Activated CD4-positive, alpha-beta T cell treated with anti-CD3 and anti-CD28 coated beads, Interleukin-2, Interleukin-4, amounts not matched to agents 100 ng/mL and 50 ng/mL, durations not matched to agents 16 hours and 8 hours (primary cell): ENCODE measurements at regions not wholly inside any gene's neighbourhood (a gene's known extent, or its start where the extent isn't known, plus 50 kb on each side); places are given as distances from the start of the nearest gene placed in this dataset.

Experiments
- DNase-seq: peaks from one replicate; pipeline ENCODE4 v3.0.0-alpha.2; 2020; ENCODE audit warnings: low spot score

DNA sequence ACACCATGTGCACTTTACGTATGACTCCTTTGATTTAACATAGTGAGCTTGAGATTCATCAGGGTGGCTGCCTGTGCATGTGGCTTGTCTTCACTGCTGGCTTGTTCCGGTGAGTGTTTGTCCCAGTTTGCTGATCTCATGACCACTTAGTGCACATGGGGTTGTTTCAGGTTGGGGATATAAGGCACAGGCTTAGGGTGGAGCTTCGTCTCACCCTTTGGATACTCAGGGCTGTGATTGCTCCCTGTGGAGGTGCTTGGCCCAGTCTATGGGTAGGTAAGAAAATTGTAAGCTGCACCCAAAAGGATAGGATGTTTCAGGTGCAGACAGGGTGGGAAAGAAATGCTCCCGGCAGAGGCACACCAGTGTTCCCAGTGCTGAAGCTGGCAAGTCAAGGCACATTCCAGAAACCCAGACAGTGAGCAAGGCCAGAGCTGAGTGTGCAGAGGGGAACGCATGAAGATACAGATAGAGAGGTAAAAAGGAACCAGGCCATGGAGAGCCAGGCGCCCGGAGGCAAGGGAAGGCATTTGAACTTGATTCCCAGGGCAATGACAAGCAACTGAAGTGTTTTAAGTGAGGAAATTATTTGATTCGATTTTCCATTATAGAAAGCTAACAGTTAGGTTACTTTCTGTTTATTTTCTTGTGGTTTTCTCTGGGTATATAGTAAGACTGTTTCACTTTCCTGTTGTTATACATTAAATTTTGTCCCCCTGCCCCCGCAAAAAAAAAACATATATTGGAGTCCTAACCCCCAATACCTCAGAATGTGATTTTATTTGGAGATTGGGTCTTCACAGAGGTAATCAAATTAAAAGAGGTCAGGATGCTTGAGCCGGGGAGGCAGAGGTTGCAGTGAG lies 289.8 kb upstream of the KLF6 start:
- no peak for DNase-seq

DNA sequence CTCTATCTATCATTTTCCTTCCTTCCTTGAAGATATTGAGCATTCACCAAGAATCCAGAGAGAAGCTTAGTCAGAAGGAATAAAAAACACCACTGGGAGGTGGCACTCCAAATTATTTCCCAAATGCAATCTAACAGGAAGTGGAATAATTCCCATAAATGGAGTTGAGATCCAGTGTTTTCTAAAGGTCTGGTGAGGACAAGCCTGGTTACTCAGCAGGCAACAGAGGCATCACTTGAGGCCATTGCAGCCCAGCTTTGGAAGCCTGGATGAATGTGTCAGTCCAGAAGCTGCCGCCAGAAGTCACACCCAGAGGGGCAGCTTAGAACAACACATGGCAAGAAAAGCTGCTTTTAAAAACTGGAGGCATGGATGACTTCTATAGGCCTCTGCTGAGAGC lies 288.9 kb upstream of the KLF6 start:
- no peak for DNase-seq

DNA sequence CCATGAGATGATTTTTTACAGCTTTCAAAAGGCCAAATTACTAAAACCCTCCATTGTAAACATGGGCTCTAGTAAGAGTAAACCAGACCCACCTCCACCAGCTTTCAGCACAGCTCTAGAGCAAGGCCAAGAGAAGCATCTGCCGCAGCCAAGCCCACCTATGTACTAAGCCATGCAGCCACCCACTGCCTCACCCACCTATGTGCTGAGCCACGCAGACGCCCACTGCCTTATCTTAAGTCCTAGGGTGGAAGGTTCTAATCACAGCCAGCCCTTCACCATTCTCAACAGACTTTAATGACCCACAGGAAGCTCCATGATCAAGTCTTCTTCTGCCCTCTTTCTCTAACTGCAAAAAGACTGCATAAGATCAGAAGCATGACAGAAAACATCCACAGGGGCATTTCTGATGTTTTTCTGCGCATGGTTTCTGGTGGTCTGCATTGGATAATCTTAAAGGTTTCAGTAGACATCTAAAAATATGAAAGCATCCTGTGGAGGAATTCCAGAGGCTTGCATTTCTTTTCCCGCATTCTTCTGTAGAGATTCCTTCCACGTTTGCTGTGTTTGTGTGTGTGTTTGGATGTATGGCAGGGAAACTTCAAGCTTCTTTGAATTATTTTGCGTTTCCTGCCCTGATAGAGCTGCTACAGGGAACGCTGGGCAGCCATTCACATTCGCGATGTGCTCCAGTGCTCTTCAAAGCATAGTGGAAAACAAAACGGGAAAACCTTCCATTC lies 286.1 kb upstream of the KLF6 start:
- no peak for DNase-seq

DNA sequence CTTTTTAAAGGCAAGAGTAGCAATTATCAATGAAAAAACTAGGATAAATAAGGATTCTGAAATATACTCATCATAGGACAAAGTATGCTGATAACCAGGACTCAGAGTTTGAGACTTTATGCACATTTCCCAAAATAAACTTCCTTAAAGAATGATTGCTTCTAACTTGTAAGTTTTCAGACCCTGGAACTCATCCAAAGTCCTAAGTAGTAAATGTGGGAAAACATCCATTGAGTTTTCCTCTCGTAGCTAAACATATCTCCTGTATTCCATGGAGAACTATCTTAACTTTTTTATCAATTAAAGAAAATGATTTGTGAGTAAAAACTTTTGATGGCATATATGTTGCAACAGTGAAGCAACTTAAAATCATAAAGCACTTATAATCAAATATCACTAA lies 285.2 kb upstream of the KLF6 start:
- no peak for DNase-seq

DNA sequence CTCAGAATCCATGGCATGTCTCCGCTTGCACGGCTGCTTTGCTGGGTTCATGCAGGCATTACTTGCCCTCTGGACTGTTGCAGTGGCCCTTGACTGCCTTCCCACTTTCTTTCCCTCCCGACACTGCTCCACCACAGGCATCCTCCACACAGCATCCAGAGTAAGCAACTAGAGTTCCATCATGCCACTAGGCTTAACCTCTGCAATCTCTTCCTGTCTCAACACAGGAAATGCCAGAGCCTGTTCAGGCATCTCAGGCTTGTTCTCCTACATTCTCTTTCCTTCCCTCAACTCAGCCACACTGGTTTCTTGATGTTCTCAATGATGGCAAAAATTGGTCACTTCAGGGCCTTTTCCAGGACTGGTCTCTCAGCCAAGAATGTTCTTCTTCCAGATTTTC lies 284.5 kb upstream of the KLF6 start:
- DNase-seq, result no peak

DNA sequence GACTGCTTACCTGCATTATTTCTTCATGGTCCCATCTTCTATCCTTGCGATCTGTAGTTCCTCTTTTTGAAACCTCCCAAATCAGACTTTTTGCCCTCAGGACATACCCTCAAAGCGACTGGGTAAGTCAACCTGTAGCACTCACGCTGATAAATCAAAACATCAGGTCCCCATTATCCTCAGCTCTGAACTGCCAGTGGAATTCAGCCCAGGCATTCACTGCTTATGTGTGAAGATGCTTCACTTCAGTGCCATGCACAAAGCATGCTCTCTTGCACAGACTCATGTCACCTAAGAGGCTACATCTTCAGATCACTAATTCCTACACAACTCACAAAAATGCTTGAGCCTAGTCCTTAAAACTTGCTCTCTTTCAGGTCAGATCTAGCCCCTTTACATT lies 283.6 kb upstream of the KLF6 start:
- DNase-seq, result no peak

DNA sequence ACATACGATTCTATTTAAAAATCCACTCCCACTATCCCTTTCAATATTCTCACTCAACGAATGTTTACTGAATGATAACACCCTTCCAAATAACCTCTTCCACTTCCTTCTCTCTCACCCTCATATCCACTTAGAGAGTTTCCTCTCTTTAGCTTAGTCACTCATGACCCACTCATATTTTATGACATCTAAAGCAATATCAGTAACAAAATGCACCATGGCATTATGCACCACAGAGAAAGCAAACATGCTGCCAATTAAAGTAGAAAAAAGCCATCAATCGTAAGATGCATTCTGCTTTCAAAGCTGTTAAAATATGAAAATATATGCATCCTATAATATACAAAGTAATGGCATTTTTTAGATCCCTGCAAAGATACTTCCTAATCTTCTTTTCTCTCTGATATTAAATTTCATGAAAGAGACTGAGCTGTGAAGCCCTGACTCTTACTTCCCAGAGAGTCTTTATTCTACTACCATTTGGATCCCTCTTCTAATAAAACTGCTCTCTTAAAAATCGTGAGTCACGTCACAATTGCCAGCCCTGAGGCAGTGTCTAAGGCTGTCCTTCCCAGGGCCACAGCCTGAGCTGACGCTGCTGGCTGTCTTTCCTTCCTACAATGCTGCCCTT lies 283.0 kb upstream of the KLF6 start:
- no peak for DNase-seq

DNA sequence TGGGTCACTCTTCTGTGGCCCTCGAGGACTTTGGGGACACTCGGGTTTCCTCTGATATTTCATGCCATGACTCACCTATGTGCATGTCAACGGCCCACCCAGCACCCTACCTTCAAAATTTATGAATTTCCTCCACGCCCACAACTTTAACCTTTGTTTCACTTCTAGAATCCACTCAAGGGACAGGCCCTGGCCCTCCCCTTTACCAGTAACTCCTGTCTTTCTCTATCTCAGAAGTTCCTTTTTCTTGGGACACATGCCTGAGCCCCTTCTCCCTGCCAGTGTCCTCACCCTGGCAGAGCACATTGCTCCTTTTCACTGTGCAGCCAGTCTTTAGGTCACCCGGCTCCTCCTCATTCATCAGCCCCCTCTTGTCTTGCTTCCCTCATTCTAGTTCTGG lies 282.5 kb upstream of the KLF6 start:
- DNase-seq, result peak; percentile 11

DNA sequence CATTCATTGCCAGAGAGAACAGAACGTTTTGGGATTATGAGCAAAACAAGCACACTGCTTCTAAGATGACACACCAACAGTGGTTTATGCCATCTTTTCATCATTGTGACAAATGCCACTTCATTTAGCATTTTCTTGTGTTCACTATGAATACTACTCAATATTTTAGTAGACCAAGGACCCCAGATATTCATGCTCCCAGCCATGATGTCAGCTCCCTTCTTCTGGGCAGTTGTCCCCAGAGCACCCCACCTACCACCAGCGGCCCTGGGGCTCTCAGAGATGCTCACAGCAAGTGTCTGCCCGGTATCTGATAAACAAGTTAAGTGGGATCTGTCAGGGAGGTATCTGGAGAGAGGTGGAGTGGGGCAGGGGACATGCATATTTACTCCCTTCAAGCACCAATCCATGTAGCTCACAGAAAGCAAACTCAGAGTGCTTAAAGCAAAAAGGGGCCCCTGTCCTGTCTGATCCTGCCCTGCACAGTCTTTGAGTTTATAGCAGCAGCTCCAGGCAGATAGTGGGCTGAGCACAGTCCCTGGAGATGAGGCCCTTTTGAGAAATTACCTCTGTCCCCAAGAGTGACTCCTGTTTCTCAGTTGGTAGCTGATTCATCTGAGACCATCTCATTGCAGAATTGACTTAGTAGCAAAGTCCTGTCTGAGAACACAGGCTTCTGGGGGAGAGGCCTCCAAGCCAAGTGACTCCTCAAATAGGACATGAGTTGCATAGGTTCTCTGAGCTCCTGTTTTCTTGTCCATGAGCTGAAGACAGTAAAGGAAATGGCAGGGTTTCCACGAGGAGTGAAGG lies 281.8 kb upstream of the KLF6 start:
- DNase-seq, result peak; percentile 33

DNA sequence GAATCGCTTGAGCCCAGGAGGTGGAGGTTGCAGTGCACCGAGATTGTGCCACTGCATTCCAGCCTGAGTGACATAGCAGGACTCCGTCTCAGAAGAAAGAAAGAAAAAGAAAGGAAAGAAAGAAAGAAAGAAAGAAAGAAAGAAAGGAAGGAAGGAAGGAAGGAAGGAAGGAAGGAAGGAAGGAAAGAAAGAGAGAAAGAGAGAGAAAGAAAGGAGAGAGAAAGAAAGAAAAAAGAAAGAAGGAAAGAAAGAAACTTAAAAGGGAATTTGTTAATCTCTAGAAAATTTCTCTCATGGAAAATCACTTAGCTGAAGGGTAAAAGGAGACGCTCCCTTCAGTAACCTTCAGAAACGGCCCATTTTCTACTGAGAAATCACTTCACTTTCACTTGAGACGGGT lies 279.5 kb upstream of the KLF6 start:
- no peak for DNase-seq

DNA sequence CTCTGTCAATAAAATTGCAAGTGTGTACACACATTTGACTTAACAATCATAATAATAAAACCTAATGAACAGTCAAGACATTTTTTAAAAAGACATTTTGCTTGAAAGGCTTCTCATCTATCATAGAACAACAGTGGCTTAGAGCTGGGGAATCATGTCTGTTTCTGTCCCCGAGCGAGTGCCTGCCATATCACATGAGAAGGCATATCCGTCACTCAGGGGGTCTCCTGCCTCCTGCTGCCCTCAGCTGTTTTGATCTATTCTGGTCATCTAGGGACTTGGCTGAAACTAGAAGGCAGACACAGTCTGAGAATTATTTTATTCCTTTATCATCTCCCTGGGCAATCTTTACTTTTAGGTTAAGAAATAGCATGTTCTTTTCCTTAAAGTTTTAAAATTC lies 278.7 kb upstream of the KLF6 start:
- no peak for DNase-seq

DNA sequence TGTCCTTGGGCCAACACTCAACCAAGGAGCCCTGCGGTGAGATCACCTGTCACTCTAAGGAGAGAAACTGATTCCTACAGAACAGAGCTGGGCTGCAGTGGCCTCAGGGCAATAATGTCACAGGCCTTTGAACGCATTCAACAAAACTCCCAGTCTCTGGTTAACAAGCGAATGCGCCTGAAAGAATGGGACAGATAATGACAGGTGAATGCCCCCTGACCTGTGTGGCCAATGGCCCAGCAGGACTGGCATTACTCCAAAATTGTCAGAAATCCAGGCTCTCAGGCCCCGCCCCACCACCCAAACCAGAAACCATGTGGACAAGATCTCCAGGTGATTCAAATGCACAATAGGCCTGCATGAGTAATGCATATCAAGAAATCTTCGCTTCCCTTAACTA lies 277.7 kb upstream of the KLF6 start:
- DNase-seq, result no peak

DNA sequence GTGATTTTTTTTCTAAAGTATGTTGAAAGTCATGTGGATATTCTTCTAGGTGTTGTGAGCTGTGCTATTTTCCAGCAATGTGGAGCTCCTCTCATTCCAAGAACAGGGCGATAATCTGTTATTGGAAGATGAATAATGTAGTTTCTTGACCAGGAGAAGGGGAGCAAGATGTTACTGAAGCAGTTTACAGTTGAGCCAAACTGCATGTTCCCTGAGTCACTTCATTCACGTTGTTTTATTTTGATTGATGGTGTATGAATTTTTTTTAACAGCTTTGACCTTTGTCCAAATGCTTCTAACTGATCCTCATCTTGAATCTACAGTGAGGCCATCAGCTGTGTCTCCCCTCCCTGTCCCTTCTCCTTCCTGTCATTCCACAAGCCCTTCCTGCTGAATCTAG lies 277.1 kb upstream of the KLF6 start:
- no peak for DNase-seq

DNA sequence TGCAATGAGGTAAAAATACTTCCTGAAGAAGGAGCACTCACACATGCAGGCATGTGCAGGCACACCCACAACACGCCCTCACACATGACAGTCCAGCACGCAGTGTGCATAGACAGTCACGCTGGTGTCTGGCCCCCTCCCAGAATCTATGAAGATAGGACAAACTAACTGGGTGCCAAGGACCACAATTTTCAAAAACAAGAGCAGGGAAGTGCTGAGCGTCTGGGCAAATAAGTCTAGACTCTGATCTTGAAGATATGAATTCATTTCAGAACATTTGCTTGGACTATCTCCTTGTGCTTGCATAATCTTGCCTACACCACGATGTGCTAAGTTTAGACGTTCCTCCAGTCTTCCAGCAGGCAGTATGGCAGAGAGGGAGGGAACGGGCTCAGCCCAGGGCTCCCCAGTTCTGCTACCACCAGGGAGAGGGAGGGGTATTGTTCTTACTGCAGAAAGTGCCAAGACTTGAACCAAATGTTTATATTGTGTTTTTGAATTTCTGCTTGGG lies 276.5 kb upstream of the KLF6 start:
- no peak for DNase-seq

DNA sequence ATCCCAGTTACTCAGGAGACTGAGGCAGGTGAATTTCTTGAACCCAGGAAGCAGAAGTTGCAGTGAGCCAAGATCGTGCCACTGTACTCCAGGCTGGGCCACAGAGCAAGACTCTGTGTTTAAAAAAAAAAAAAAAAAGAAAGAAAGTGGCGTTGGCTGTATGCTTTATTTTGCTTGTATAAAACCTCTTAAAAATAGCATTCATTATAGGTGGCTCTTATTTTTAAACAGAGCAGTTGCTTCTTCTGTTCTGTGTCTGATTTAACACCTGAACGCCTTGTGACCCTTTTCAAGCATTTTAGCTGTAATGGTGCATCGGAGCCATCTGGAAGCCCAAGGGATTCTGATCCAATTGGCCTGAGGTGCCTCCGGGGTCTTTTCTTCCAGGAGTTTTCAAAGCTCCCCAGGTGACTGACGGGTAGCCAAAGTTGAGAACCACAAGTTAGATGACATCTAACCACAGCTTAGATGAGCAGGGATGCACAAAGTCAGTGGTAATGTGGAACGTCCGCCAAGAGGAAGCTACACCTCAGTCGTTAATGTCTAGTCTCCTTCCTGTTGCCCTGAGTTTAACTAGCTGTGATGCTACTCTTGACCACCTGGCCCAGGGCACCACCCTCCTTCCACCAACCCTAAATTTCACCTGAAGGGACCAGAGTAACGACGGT lies 274.6 kb upstream of the KLF6 start:
- DNase-seq, result peak; percentile 17

DNA sequence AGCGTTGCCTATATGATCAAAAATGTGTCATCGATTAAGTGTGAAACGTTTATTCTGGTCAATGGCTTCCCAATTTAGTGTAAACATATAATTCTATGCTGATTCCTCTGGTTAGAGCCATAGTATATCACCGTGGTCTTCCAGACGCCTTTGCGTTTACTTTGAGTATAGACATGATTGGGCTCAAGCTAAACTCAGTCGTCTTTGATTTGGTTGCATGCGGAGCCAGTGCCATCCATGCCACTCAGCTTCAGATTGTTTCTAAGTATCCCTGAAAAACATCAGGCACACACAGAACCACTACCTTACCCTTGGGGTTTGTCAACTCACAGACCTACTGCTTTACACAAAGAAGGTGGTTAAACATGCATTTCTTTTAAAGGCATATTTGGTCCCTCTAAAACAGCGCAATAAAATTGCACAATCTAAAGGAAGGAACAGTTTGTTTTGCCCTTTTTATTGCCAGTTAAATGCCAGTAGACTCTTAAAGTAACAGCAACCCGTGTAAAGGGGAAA lies 273.6 kb upstream of the KLF6 start:
- no peak for DNase-seq

DNA sequence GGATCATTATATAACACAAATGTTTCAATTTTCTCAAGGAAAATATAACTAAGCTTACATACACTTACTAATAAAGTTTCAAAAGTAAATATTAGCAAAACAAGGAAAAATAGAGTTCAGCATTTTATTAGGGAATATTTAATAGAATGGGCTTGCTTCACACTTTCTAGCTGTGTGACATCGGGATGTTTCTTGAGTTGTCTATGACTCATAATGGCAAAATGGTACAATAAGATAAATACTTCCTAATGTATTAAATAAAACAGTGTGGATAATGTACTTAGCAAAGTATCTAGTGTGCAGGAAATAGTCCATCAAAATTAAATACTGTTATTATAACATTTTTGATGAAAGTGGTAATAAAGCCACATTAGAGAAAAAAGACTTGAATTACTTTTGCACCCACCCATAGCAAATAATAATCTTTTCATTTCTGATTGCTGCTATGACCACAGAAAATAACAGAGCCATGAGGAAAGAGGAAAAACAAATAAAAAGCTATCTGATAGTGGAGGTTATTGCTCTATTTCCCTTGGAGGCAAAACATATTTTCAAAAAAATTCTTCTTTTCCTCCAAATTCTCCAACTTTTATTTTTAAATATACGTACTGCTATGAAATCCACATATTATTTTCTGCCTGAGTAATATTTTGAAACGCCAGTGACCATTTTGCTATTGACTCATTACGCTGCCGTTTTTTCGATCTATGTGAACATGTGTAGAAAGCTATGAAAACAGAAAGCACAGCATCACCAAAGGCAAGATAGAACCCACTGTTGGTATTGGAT lies 272.9 kb upstream of the KLF6 start:
- DNase-seq, result no peak

DNA sequence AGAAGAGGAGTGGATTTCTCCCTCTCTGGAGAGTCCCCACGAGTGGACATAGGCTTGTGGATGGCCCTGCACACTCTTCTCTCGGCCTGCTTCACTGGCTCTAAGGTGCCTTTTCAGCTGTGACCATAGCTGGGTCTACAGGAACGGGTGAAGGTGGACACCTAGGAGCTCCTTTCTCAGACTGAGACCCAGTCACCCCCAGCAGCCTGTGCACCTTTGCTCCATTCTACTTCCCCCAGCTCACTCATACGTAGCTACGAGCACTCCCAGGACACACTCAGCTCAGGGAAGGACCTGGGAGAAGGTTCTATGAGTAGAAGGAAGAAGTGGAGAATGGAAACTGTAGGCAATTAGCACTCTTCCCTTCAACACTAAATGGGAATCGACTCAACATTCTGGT lies 272.0 kb upstream of the KLF6 start:
- no peak for DNase-seq

DNA sequence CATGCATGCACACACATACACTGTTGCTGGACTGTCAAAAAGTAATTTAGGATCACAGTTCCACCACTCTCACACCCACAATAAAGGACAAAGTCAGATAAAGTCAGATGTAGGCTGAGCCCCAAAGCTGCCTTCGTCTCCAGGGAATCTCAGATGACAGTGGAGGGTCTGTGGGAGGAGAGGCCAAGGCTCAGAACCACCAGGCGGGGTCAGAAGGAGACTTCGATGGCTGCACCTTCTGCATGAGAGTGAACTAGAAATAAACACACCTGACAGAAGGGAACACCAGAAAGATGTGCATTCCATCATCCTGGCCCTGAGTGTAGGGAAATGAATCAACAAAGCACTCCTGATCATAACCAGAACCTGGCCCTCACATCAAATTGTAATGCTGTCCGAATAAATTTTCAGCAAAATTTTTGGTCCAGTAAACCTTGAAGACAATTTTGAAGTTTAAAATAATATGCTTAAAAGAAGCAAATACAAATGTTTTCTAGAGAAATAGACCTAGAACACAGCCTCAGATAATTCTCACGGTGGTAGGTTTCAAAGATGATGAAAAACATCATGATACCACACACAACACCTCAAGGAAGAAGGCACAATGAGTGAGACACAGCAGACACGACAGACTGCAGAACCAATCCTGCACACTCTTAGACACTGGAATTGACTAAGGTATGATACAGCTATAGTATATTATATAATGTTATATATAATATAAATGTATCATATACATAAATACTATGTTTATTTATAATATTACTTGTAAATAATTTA lies 269.8 kb upstream of the KLF6 start:
- DNase-seq, result no peak

DNA sequence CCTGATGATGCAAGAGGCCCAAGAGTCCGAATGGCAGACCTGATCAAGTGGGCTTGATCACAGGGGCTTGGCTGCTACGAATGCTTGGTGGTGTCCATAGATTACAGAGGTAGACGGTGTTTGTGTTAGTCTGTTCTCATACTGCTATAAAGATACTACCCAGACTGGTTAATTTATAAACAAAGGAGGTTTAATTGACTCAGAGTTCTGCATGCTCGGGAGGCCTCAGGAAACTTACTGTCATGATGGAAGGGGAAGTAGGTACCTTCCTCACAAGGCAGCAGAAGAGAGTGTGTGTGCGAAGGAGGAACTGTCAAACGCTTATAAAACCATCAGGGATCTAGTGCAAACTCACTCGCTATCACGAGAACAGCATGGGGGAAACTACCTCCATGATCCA lies 268.9 kb upstream of the KLF6 start:
- DNase-seq, result no peak
